ENCODE measurements at regions not wholly inside any gene's neighbourhood (a gene's known extent, or its start where the extent isn't known, plus 50 kb on each side); places are given as distances from the start of the nearest gene placed in this dataset.

DNA sequence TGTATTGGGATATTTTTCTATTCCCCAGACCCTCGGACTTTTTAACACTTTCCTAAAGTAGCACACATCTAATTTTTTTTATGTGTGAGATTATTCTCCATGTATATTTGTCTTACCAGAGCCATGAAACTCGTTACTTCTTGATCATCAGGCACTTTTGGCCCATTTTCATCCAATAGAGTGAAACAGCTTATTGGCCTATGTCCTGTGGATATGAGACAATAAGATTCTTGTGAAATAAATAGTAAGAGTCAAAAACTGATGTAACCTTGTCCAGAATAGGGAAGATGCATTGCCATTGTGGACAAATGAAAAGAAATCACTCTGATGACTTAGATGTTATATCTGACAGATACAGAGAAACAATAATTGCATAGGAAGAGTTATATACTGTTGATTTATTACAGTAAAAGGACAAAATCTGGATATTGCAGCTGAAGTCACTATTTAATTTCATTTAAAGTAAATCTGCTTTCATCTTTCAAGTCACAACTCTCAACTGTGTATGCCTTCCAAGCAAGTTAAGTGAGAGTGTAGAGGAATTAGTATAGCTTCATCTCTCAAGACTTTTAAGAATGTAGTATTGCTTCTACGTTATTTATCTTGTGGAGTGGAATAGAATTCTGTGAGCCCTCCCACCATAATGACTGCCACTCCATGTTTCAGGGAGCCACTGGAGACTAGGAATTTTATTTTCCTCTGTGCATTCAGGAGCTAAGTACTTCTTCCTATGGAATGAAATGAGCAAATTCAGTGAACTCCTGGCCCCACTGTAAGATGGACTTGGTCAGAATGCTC lies 86.9 kb downstream of the ADAMTS1 start:
- TF ChIP-seq CTCF (IDR thresholded peaks at IDR 0.05): no peak
- TF ChIP-seq POLR2AphosphoS5 (IDR thresholded peaks at IDR 0.05): no peak
- TF ChIP-seq POLR2A (IDR thresholded peaks at IDR 0.05): no peak
- no peak for TF ChIP-seq EP300 (IDR thresholded peaks at IDR 0.05)

Measured in gastroesophageal sphincter (tissue), 3 donors.